CD4-positive, CD25-positive, alpha-beta regulatory T cell (primary cell): ENCODE measurements at regions not wholly inside any gene's neighbourhood (a gene's known extent, or its start where the extent isn't known, plus 50 kb on each side); places are given as distances from the start of the nearest gene placed in this dataset.

Source experiments
- ATAC-seq, 2 donors: fragments of 150-1000 bp; cut with Tn5 transposase; one replicate each; pipeline ENCODE4 v1.10.0; 2021; ENCODE audit warnings: low read depth in 2 of 2, moderate number of reproducible peaks in 2 of 2, moderate library complexity in 1 of 2
- DNase-seq, 3 donors: peaks; one replicate each; pipeline versions ENCODE4 v3.0.0 to v3.0.0-alpha.2; 2012 to 2022; ENCODE audit warnings: mixed read lengths in 1 of 3
- H3K27ac ChIP-seq: one replicate; pipeline ENCODE4 v1.7.0; 2013; ENCODE audit warnings: mild to moderate bottlenecking, low read length; ENCODE audit not compliant: insufficient read depth, poor library complexity, severe bottlenecking
- H3K27me3 ChIP-seq: one replicate; pipeline ENCODE4 v1.7.0; 2013; ENCODE audit warnings: low read length; ENCODE audit not compliant: control insufficient read depth, insufficient read depth
- H3K36me3 ChIP-seq: one replicate; pipeline ENCODE4 v1.7.0; 2013; ENCODE audit warnings: mild to moderate bottlenecking, low read length, moderate library complexity; ENCODE audit not compliant: control insufficient read depth, insufficient read depth
- H3K4me1 ChIP-seq: 2 replicates; pipeline ENCODE4 v1.7.0; 2013; ENCODE audit warnings: mild to moderate bottlenecking, low read length; ENCODE audit not compliant: insufficient read depth, control insufficient read depth, poor library complexity, severe bottlenecking
- H3K4me3 ChIP-seq: one replicate; pipeline ENCODE4 v1.7.0; 2013; ENCODE audit warnings: low read depth, mild to moderate bottlenecking, low read length, moderate library complexity
- H3K9me3 ChIP-seq, 2 experiments: 1 replicate in 1 of 2; 2 replicates in 1 of 2; pipeline ENCODE4 v1.7.0; 2013; ENCODE audit warnings: low read length in 2 of 2, mild to moderate bottlenecking in 1 of 2, moderate library complexity in 1 of 2; ENCODE audit not compliant: control insufficient read depth in 2 of 2
- H3K27ac Mint-ChIP-seq, 3 donors: one replicate each; pipeline ENCODE4 v1.8.0; 2020 to 2022; ENCODE audit warnings: mild to moderate bottlenecking in 3 of 3, mixed read lengths in 3 of 3, moderate library complexity in 2 of 3
- H3K27me3 Mint-ChIP-seq: one replicate; pipeline ENCODE4 v1.8.0; 2022; ENCODE audit warnings: mild to moderate bottlenecking, mixed read lengths
- H3K36me3 Mint-ChIP-seq: one replicate; pipeline ENCODE4 v1.8.0; 2020; ENCODE audit warnings: mixed read lengths
- H3K4me1 Mint-ChIP-seq, 4 donors: one replicate each; pipeline ENCODE4 v1.8.0; 2020 to 2022; ENCODE audit warnings: mixed read lengths in 4 of 4, mild to moderate bottlenecking in 1 of 4
- H3K4me3 Mint-ChIP-seq, 4 donors: one replicate each; pipeline ENCODE4 v1.8.0; 2020 to 2022; ENCODE audit warnings: mild to moderate bottlenecking in 4 of 4, mixed read lengths in 4 of 4, moderate library complexity in 3 of 4
- H3K9me3 Mint-ChIP-seq, 7 donors: one replicate each; pipeline ENCODE4 v1.8.0; 2020 to 2022; ENCODE audit warnings: mixed read lengths in 7 of 7, mild to moderate bottlenecking in 3 of 7, moderate library complexity in 2 of 7

DNA sequence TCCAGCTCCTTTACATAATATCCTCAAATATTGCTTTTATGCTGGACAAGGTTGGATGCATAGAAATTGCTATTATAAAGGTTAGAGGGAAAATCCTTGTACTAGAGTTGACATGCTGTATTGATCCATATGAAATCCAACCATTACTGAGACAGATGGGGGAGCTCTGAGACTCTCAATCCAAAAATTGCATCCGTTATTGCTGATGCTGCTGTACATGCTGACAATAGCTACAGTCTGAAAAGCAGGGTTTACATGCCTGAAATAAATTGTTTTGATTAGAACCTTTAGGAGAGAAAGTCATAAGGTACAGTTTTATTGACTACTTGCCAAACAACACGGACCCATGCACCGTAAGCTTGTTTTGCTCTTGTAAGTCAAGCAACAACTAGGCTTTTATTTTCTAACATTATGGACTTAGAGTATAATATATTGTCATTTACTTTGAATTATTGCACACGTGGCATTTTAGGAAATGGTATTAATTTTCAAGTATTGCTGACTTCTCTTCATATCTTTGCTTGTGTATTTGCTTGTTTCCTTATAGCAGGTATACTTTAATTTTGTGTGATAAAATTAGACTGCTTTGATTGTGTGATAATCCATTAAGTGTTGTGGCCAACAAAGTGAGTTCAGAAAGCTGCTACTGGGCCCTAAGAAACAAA, 1365.2 kb downstream of the STIM2 start:
- DNase-seq, result no peak

GRCh38 chr4:28226962-28227361, 1366.3 kb downstream of the STIM2 start:
- H3K36me3 ChIP-seq, result no peaks in the 10 kb centered on the region
- no peak for DNase-seq
- Mint-ChIP-seq H3K27ac (no peak overlapping the region), H3K36me3 (no peaks in the 10 kb centered on the region), H3K4me1 (no peaks in the 10 kb centered on the region), H3K9me3 (peaks cover 1 to 26% (median 4%) of the 10 kb centered on the region in 7 donors), H3K4me3 (no peak overlapping the region), H3K27me3 (no peaks in the 10 kb centered on the region)
- H3K4me1 ChIP-seq, result no peaks in the 10 kb centered on the region
- ATAC-seq, result no peak
- no peak overlapping the region for H3K4me3 ChIP-seq
- no peaks in the 10 kb centered on the region for H3K27me3 ChIP-seq
- H3K27ac ChIP-seq, result no peak overlapping the region
- no peaks in the 10 kb centered on the region for H3K9me3 ChIP-seq

More for the DNA sequence above, 1365.2 kb downstream of the STIM2 start:
- no peaks in the 10 kb centered on the region for H3K27me3 ChIP-seq
- no peaks in the 10 kb centered on the region for H3K4me1 ChIP-seq
- no peak for ATAC-seq
- Mint-ChIP-seq H3K36me3 (no peaks in the 10 kb centered on the region), H3K27me3 (no peaks in the 10 kb centered on the region), H3K4me3 (no peak overlapping the region), H3K4me1 (no peaks in the 10 kb centered on the region), H3K27ac (no peak overlapping the region), H3K9me3 (peaks cover 1 to 34% (median 6%) of the 10 kb centered on the region in 7 donors)
- no peaks in the 10 kb centered on the region for H3K36me3 ChIP-seq
- H3K27ac ChIP-seq, result no peak overlapping the region
- H3K4me3 ChIP-seq, result no peak overlapping the region
- H3K9me3 ChIP-seq, result no peaks in the 10 kb centered on the region

GRCh38 chr4:28227764-28228163, 1367.1 kb downstream of the STIM2 start:
- no peak overlapping the region for H3K27ac Mint-ChIP-seq
- Histone ChIP-seq H3K27ac (no peak overlapping the region), H3K36me3 (no peaks in the 10 kb centered on the region), H3K4me1 (no peaks in the 10 kb centered on the region), H3K9me3 (no peaks in the 10 kb centered on the region), H3K27me3 (no peaks in the 10 kb centered on the region), H3K4me3 (no peak overlapping the region)
- peaks cover 1 to 28% (median 4%) of the 10 kb centered on the region in 7 donors for H3K9me3 Mint-ChIP-seq
- DNase-seq (no peak), ATAC-seq (no peak)
- no peaks in the 10 kb centered on the region for H3K4me1 Mint-ChIP-seq
- no peaks in the 10 kb centered on the region for H3K36me3 Mint-ChIP-seq
- H3K4me3 Mint-ChIP-seq, result no peak overlapping the region
- H3K27me3 Mint-ChIP-seq, result no peaks in the 10 kb centered on the region

DNA sequence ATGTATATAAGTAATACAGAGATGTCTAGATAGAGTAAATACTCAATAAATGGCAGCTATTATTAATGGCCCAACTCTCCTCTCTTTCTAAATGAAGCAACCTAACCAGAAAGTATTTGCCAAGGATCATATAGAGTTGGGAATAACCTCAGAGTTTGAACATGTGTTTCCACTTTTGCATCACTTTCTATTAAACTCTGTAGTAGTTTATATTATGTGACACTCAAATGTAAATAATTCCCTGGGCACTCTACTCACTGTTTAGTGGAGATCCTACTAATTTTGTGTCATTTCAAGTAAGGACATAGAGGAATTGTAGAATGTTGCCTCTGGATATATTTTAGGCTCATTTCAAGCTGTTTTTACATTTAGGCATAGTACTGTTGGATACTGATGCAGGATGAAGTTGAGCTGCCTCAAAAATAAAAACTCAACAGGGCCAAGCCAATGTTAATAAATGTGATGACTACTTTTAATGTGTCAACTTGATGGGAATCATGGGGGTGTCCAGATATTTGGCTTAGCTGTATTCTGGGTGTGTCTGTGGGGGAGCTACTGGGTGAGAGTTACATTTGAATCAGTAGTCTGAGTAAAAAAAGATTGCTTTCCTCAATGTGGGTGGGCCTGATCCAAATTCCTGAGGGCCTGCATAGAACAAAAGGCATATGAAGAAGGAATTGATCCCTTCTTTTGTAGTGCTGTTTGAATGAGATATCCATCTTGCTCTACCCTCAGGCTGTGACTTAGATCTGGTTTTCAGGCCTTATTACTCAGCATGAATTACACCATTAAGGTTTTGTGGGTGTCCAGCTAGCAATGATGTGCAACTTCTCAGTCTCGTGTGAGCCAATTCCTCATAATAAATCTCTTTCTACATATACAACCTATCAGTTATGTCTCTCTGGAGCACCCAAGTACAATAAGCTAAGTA, 1368.2 kb downstream of the STIM2 start:
- H3K4me1 Mint-ChIP-seq, result no peaks in the 10 kb centered on the region
- H3K4me1 ChIP-seq, result no peaks in the 10 kb centered on the region

GRCh38 chr4:28232376-28232775, 1371.7 kb downstream of the STIM2 start:
- Mint-ChIP-seq H3K4me1 (no peaks in the 10 kb centered on the region), H3K27ac (no peak overlapping the region), H3K27me3 (no peaks in the 10 kb centered on the region)

More for the DNA sequence above, 1368.2 kb downstream of the STIM2 start:
- H3K27ac Mint-ChIP-seq, result no peak overlapping the region
- DNase-seq (no peak), ATAC-seq (no peak)
- H3K27me3 Mint-ChIP-seq, result no peaks in the 10 kb centered on the region
- H3K4me3 ChIP-seq, result no peak overlapping the region
- H3K9me3 Mint-ChIP-seq, result peaks cover 1 to 25% (median 4%) of the 10 kb centered on the region in 7 donors
- no peaks in the 10 kb centered on the region for H3K36me3 ChIP-seq
- no peak overlapping the region for H3K27ac ChIP-seq
- H3K27me3 ChIP-seq, result no peaks in the 10 kb centered on the region
- H3K36me3 Mint-ChIP-seq, result no peaks in the 10 kb centered on the region
- H3K4me3 Mint-ChIP-seq, result no peak overlapping the region
- H3K9me3 ChIP-seq, result no peaks in the 10 kb centered on the region

DNA sequence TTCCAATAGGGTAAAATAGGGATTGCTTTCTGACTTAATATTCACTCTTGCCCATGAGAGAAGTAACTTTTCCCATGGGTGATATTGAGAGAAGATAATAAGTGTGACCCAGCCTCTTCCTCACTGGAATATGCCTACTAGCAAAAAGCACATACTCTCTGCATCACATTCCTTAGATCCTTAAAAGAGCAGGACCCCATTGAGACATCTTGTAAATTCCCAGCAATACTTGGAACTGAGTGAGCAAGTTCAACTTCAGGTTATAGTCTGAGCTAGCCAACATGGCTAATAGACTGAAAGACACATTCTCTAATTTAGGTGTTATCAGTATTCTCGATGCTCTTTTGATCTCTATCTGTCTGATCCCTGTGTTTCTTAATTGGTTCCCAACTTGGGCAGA, 1372.3 kb downstream of the STIM2 start:
- no peaks in the 10 kb centered on the region for H3K27me3 Mint-ChIP-seq
- H3K27ac Mint-ChIP-seq, result no peak overlapping the region
- Histone ChIP-seq H3K27me3 (no peaks in the 10 kb centered on the region), H3K4me1 (no peaks in the 10 kb centered on the region), H3K4me3 (no peak overlapping the region), H3K36me3 (no peaks in the 10 kb centered on the region), H3K9me3 (no peaks in the 10 kb centered on the region), H3K27ac (no peak overlapping the region)
- peaks cover 0 to 17% (median 3%) of the 10 kb centered on the region in 7 donors for H3K9me3 Mint-ChIP-seq
- ATAC-seq (no peak), DNase-seq (no peak)
- no peaks in the 10 kb centered on the region for H3K36me3 Mint-ChIP-seq
- no peaks in the 10 kb centered on the region for H3K4me1 Mint-ChIP-seq
- no peak overlapping the region for H3K4me3 Mint-ChIP-seq

More at GRCh38 chr4:28232376-28232775, 1371.7 kb downstream of the STIM2 start:
- no peak overlapping the region for H3K4me3 ChIP-seq
- H3K4me1 ChIP-seq, result no peaks in the 10 kb centered on the region
- DNase-seq (no peak), ATAC-seq (no peak)
- H3K9me3 Mint-ChIP-seq, result peaks cover 0 to 14% (median 3%) of the 10 kb centered on the region in 7 donors
- H3K27ac ChIP-seq, result no peak overlapping the region
- no peaks in the 10 kb centered on the region for H3K36me3 ChIP-seq
- H3K4me3 Mint-ChIP-seq, result no peak overlapping the region
- H3K36me3 Mint-ChIP-seq, result no peaks in the 10 kb centered on the region
- H3K9me3 ChIP-seq, result no peaks in the 10 kb centered on the region
- H3K27me3 ChIP-seq, result no peaks in the 10 kb centered on the region

- Mint-ChIP-seq H3K4me3 (no peak overlapping the region), H3K4me1 (no peaks in the 10 kb centered on the region), H3K27me3 (no peaks in the 10 kb centered on the region), H3K9me3 (peaks cover 0 to 16% (median 3%) of the 10 kb centered on the region in 7 donors), H3K36me3 (no peaks in the 10 kb centered on the region), H3K27ac (no peak overlapping the region)
- Histone ChIP-seq H3K4me1 (no peaks in the 10 kb centered on the region), H3K4me3 (no peak overlapping the region), H3K27ac (no peak overlapping the region), H3K9me3 (no peaks in the 10 kb centered on the region), H3K27me3 (no peaks in the 10 kb centered on the region), H3K36me3 (no peaks in the 10 kb centered on the region)
- ATAC-seq (no peak), DNase-seq (no peak)
Measured at GRCh38 chr4:28233724-28234123, 1373.1 kb downstream of the STIM2 start.
